Hepatocyte (in vitro differentiated cells): ENCODE measurements at regions not wholly inside any gene's neighbourhood (a gene's known extent, or its start where the extent isn't known, plus 50 kb on each side); places are given as distances from the start of the nearest gene placed in this dataset.
A peak's percentile ranks its signal among the peaks of the same experiment; 100 is the strongest.

Experiments
- DNase-seq: peaks from one replicate; pipeline ENCODE4 v3.0.0-alpha.2; 2016; ENCODE audit warnings: low spot score
- H2AFZ ChIP-seq: fragments of 200-600 bp; sonication (generic); 2 replicates; pipeline ENCODE4 v1.6.0; 2016; ENCODE audit warnings: antibody characterized with exemption, mild to moderate bottlenecking
- H3K27ac ChIP-seq: fragments of 200-600 bp; sonication (generic); 2 replicates; pipeline ENCODE4 v1.5.1; 2016; ENCODE audit warnings: mild to moderate bottlenecking
- H3K27me3 ChIP-seq: fragments of 200-600 bp; sonication (generic); 2 replicates; pipeline ENCODE4 v1.6.1; 2016
- H3K36me3 ChIP-seq: fragments of 200-600 bp; sonication (generic); replicated peaks from 2 replicates; pipeline ENCODE4 v1.5.1; 2016; ENCODE audit warnings: low read depth; ENCODE audit not compliant: insufficient read depth
- H3K4me1 ChIP-seq: fragments of 200-600 bp; sonication (generic); 2 replicates; pipeline ENCODE4 v1.5.1; 2016; ENCODE audit warnings: mild to moderate bottlenecking, moderate library complexity; ENCODE audit not compliant: insufficient read depth
- H3K4me2 ChIP-seq: fragments of 200-600 bp; sonication (generic); 2 replicates; pipeline ENCODE4 v1.6.0; 2016
- H3K4me3 ChIP-seq: fragments of 200-600 bp; sonication (generic); 2 replicates; pipeline ENCODE4 v1.5.1; 2016; ENCODE audit warnings: mild to moderate bottlenecking
- H3K79me2 ChIP-seq: fragments of 200-600 bp; sonication (generic); 2 replicates; pipeline ENCODE4 v1.6.0; 2017; ENCODE audit warnings: mild to moderate bottlenecking
- H3K9me2 ChIP-seq: fragments of 200-600 bp; sonication (generic); replicated peaks from 2 replicates; pipeline ENCODE4 v1.6.0; 2017; ENCODE audit warnings: mild to moderate bottlenecking; ENCODE audit not compliant: insufficient read depth
- H3K9me3 ChIP-seq: fragments of 200-600 bp; sonication (generic); 2 replicates; pipeline ENCODE4 v1.5.1; 2016; ENCODE audit warnings: low read depth, mild to moderate bottlenecking
- H4K20me1 ChIP-seq: fragments of 200-600 bp; sonication (generic); 2 replicates; pipeline ENCODE4 v1.6.0; 2016; ENCODE audit warnings: mild to moderate bottlenecking; ENCODE audit not compliant: insufficient read depth, poor library complexity, severe bottlenecking
- EZH2 ChIP-seq: fragments of 200-600 bp; sonication (generic); IDR thresholded peaks from 2 replicates; pipeline ENCODE4 v1.6.1; 2016; ENCODE audit warnings: antibody characterized with exemption, mild to moderate bottlenecking, borderline replicate concordance
- EZH2phosphoT487 ChIP-seq: fragments of 200-600 bp; sonication (generic); IDR thresholded peaks from one replicate; pipeline ENCODE4 v1.6.1; 2018; ENCODE audit warnings: antibody characterized with exemption, mild to moderate bottlenecking, low read depth, moderate library complexity; ENCODE audit not compliant: unreplicated experiment, severe bottlenecking
- WGBS: methylation state at CpG from one replicate; pipeline ENCODE4 v1.1.6; 2016; ENCODE audit warnings: low lambda C conversion rate; ENCODE audit errors: missing lambda C conversion rate; 5-methylcytosine and 5-hydroxymethylcytosine counted together
- TF ChIP-seq, protein P1 (sequence below): fragments of 200-600 bp; sonication (generic); IDR thresholded peaks from 2 replicates; pipeline ENCODE4 v1.5.1; 2016; ENCODE audit warnings: antibody characterized with exemption, mild to moderate bottlenecking; ENCODE audit not compliant: poor library complexity

DNA sequence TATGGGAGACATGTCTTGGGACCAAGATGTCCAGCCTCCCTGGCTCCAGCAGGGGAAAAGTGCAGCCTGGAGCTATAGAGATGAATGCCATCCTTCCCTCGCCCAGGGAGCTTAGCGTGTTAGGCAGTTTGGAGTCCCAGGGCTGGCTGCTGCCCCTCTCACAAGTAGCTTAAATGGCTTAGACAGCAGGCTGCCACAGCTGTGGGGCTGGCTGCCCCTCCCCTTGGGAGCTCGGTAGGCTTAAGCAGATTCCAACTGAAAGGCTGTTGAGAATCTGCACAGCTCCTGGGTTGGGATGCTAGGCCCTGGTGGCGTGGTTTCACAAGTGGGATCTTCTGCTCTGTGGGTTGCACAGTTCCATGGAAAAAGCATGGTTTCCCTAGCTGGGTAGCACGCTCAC is 940.5 kb upstream of the DDX18 start:
- no peak for DNase-seq
- H3K4me3 ChIP-seq: no peak overlapping the region
- no peaks in the 10 kb centered on the region for H3K27me3 ChIP-seq
- no peak overlapping the region for H3K4me2 ChIP-seq
- WGBS: 83% methylated on average over 5 of the region's 5 CpGs
- peaks cover 9% of the 10 kb centered on the region for H3K4me1 ChIP-seq
- TF ChIP-seq EZH2: no peak
- no peak for TF ChIP-seq EZH2phosphoT487
- TF ChIP-seq, protein P1, sequence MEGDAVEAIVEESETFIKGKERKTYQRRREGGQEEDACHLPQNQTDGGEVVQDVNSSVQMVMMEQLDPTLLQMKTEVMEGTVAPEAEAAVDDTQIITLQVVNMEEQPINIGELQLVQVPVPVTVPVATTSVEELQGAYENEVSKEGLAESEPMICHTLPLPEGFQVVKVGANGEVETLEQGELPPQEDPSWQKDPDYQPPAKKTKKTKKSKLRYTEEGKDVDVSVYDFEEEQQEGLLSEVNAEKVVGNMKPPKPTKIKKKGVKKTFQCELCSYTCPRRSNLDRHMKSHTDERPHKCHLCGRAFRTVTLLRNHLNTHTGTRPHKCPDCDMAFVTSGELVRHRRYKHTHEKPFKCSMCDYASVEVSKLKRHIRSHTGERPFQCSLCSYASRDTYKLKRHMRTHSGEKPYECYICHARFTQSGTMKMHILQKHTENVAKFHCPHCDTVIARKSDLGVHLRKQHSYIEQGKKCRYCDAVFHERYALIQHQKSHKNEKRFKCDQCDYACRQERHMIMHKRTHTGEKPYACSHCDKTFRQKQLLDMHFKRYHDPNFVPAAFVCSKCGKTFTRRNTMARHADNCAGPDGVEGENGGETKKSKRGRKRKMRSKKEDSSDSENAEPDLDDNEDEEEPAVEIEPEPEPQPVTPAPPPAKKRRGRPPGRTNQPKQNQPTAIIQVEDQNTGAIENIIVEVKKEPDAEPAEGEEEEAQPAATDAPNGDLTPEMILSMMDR: no peak
- H3K9me3 ChIP-seq: no peaks in the 10 kb centered on the region
- H3K9me2 ChIP-seq: no peaks in the 10 kb centered on the region
- no peaks in the 10 kb centered on the region for H4K20me1 ChIP-seq
- H2AFZ ChIP-seq: no peak overlapping the region
- no peak overlapping the region for H3K27ac ChIP-seq
- H3K79me2 ChIP-seq: no peaks in the 10 kb centered on the region
- H3K36me3 ChIP-seq: no peaks in the 10 kb centered on the region

GRCh38 chr2:116877274-116877673 is 937.2 kb upstream of the DDX18 start:
- WGBS: 76% methylated on average over 1 of the region's 1 CpG

DNA sequence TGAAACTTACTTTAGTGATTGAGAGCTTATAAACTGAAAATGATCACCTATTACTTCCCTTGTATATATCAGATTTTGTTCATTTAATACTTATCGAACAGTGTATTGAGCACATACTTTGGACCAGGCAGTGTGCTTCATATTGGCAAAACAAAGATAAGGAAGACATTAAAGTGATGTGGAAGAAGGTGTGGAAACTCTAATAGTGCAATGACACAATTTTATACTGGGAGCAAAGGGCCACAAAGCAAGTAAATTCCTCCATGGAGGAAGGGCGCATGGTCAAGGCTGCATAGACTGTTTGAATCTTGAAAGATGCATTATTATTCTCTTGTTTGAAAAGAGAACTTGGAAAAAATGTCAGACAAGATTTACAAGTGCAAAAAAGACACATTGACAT is 936.5 kb upstream of the DDX18 start:
- TF ChIP-seq, protein P1: no peak
- TF ChIP-seq EZH2 (no peak), EZH2phosphoT487 (no peak)
- Histone ChIP-seq H3K9me3 (no peaks in the 10 kb centered on the region), H4K20me1 (no peaks in the 10 kb centered on the region), H3K4me2 (no peak overlapping the region), H3K27ac (no peak overlapping the region), H3K79me2 (no peaks in the 10 kb centered on the region), H3K4me3 (no peak overlapping the region), H3K36me3 (no peaks in the 10 kb centered on the region), H3K4me1 (peaks cover 9% of the 10 kb centered on the region), H2AFZ (no peak overlapping the region), H3K9me2 (no peaks in the 10 kb centered on the region), H3K27me3 (no peaks in the 10 kb centered on the region)
- no peak for DNase-seq
- WGBS: 94% methylated on average over 2 of the region's 2 CpGs

More at GRCh38 chr2:116877274-116877673, 937.2 kb upstream of the DDX18 start:
- peaks cover 9% of the 10 kb centered on the region for H3K4me1 ChIP-seq
- TF ChIP-seq, protein P1: no peak
- TF ChIP-seq EZH2 (no peak), EZH2phosphoT487 (peak; percentile 45)
- H3K27me3 ChIP-seq: no peaks in the 10 kb centered on the region
- H3K79me2 ChIP-seq: no peaks in the 10 kb centered on the region
- no peaks in the 10 kb centered on the region for H4K20me1 ChIP-seq
- H2AFZ ChIP-seq: no peak overlapping the region
- H3K4me3 ChIP-seq: no peak overlapping the region
- H3K27ac ChIP-seq: no peak overlapping the region
- H3K4me2 ChIP-seq: peak overlapping the region; percentile 51
- H3K9me2 ChIP-seq: no peaks in the 10 kb centered on the region
- H3K9me3 ChIP-seq: no peaks in the 10 kb centered on the region
- no peaks in the 10 kb centered on the region for H3K36me3 ChIP-seq
- no peak for DNase-seq

GRCh38 chr2:116879650-116880160 is 934.8 kb upstream of the DDX18 start:
- Histone ChIP-seq H4K20me1 (no peaks in the 10 kb centered on the region), H3K4me3 (no peak overlapping the region)
- 66% methylated on average over 2 of the region's 2 CpGs for WGBS

More at GRCh38 chr2:116879650-116880160, 934.8 kb upstream of the DDX18 start:
- Histone ChIP-seq H3K36me3 (no peaks in the 10 kb centered on the region), H3K9me2 (no peaks in the 10 kb centered on the region), H3K27me3 (no peaks in the 10 kb centered on the region), H3K79me2 (no peaks in the 10 kb centered on the region), H3K4me1 (peaks cover 9% of the 10 kb centered on the region), H3K9me3 (no peaks in the 10 kb centered on the region), H3K4me2 (no peak overlapping the region), H2AFZ (no peak overlapping the region), H3K27ac (no peak overlapping the region)
- DNase-seq: no peak
- TF ChIP-seq EZH2: no peak
- TF ChIP-seq, protein P1: no peak
- no peak for TF ChIP-seq EZH2phosphoT487
